B cell (primary cell): ENCODE measurements at regions not wholly inside any gene's neighbourhood (a gene's known extent, or its start where the extent isn't known, plus 50 kb on each side); places are given as distances from the start of the nearest gene placed in this dataset.

Experiments used
- ATAC-seq: fragments of 200-7000 bp; cut with Tn5 transposase; one replicate; pipeline ENCODE4 v1.10.0; 2021; ENCODE audit warnings: low read depth, mild to moderate bottlenecking, moderate number of reproducible peaks, moderate library complexity
- CTCF ChIA-PET: fragments of 350-600 bp; sonication (Branson Sonifier 250); formaldehyde crosslinking; loops from one replicate; lab custom pipeline; 2021; ENCODE audit warnings: antibody characterized with exemption, inconsistent platforms; lab: Charles Lee
- POLR2A ChIA-PET: fragments of 350-600 bp; sonication (Branson Sonifier 250); formaldehyde crosslinking; loops from one replicate; lab custom pipeline; 2021; ENCODE audit warnings: antibody characterized with exemption; lab: Charles Lee
- DNase-seq: peaks from one replicate; pipeline ENCODE4 v3.0.0; 2013
- H2AFZ ChIP-seq: 2 replicates; pipeline ENCODE4 v1.6.1; 2012; ENCODE audit warnings: mild to moderate bottlenecking, low read depth, low read length; ENCODE audit not compliant: insufficient read depth, poor library complexity, severe bottlenecking
- H3K27ac ChIP-seq, 2 donors: 1 replicate in 1 of 2; 2 replicates in 1 of 2; pipeline ENCODE4 v1.5.1; 2012 to 2013; ENCODE audit warnings: low read length in 2 of 2, mild to moderate bottlenecking in 2 of 2, moderate library complexity in 1 of 2
- H3K27me3 ChIP-seq, 4 experiments: fragments of 200-600 bp in 1 of 4; sonication (generic) in 1 of 4; replicated peaks in 1 of 4; 1 replicate in 2 of 4; 2 replicates in 2 of 4; pipeline versions ENCODE4 v1.6.1 to v1.7.0; 2013 to 2016; ENCODE audit warnings: low read length in 3 of 4, mild to moderate bottlenecking in 2 of 4, mixed read lengths in 1 of 4, moderate library complexity in 1 of 4; ENCODE audit not compliant: insufficient read depth in 4 of 4, control insufficient read depth in 3 of 4; ENCODE audit errors: control extremely low read depth in 1 of 4
- H3K36me3 ChIP-seq, 2 experiments: replicated peaks in 1 of 2; 1 replicate in 1 of 2; 2 replicates in 1 of 2; pipeline versions ENCODE4 v1.6.1 to v1.7.1; 2013; ENCODE audit warnings: low read length in 1 of 2; ENCODE audit not compliant: insufficient read depth in 2 of 2, control insufficient read depth in 1 of 2; ENCODE audit errors: control extremely low read depth in 1 of 2, extremely low read depth in 1 of 2
- H3K4me1 ChIP-seq, 2 donors: fragments of 200-600 bp in 1 of 2; sonication (generic) in 1 of 2; 1 replicate in 1 of 2; 2 replicates in 1 of 2; pipeline versions ENCODE4 v1.5.1 to v1.6.1; 2013 to 2017; ENCODE audit warnings: low read length in 2 of 2; ENCODE audit not compliant: control insufficient read depth in 2 of 2, insufficient read depth in 2 of 2
- H3K4me2 ChIP-seq: replicated peaks from 2 replicates; pipeline ENCODE3; 2012; ENCODE audit warnings: mild to moderate bottlenecking, low read depth, low read length; ENCODE audit not compliant: poor library complexity, severe bottlenecking
- H3K4me3 ChIP-seq, 5 experiments: fragments of 200-600 bp in 1 of 5; sonication (generic) in 1 of 5; 1 replicate in 3 of 5; 2 replicates in 2 of 5; pipeline versions ENCODE4 v1.5.1 to v1.7.0; 2011 to 2016; ENCODE audit warnings: low read length in 4 of 5, mild to moderate bottlenecking in 4 of 5, low read depth in 2 of 5, control low read depth in 1 of 5, moderate library complexity in 1 of 5; ENCODE audit not compliant: insufficient read depth in 1 of 5; ENCODE audit errors: control extremely low read depth in 1 of 5, extremely low read depth in 1 of 5
- H3K79me2 ChIP-seq: fragments of 200-600 bp; sonication (generic); one replicate; pipeline ENCODE4 v1.6.0; 2016; ENCODE audit warnings: low read length; ENCODE audit not compliant: control insufficient read depth, insufficient read depth
- H3K9ac ChIP-seq: fragments of 200-600 bp; sonication (generic); 2 replicates; pipeline ENCODE4 v1.6.1; 2017; ENCODE audit warnings: mild to moderate bottlenecking, low read length, moderate library complexity
- H3K9me3 ChIP-seq, 3 donors: one replicate each; pipeline versions ENCODE4 v1.6.1 to v1.7.1; 2013; ENCODE audit warnings: low read length in 2 of 3; ENCODE audit not compliant: control insufficient read depth in 2 of 3, insufficient read depth in 1 of 3; ENCODE audit errors: control extremely low read depth in 1 of 3
- H4K20me1 ChIP-seq: 2 replicates; pipeline ENCODE4 v1.6.0; 2012; ENCODE audit warnings: mild to moderate bottlenecking, low read length; ENCODE audit not compliant: insufficient read depth, control insufficient read depth, poor library complexity, severe bottlenecking
- H3K27ac Mint-ChIP-seq: one replicate; pipeline ENCODE4 v1.8.0; 2021; ENCODE audit warnings: mixed read lengths
- H3K27me3 Mint-ChIP-seq: one replicate; pipeline ENCODE4 v1.8.0; 2021; ENCODE audit warnings: mixed read lengths
- H3K4me1 Mint-ChIP-seq: one replicate; pipeline ENCODE4 v1.8.0; 2021; ENCODE audit warnings: mixed read lengths
- H3K4me3 Mint-ChIP-seq: one replicate; pipeline ENCODE4 v1.8.0; 2021; ENCODE audit warnings: mixed read lengths
- H3K9me3 Mint-ChIP-seq: one replicate; pipeline ENCODE4 v1.8.0; 2022; ENCODE audit warnings: mixed read lengths; ENCODE audit not compliant: insufficient read depth
- CTCF ChIP-seq: fragments of 200-600 bp; IDR thresholded peaks from one replicate; pipeline ENCODE4 v1.8.0; 2022; ENCODE audit warnings: antibody characterized with exemption, mild to moderate bottlenecking
- EZH2 ChIP-seq: IDR thresholded peaks from 2 replicates; pipeline ENCODE4 v1.6.1; 2012; ENCODE audit warnings: borderline replicate concordance, low read depth, mild to moderate bottlenecking, moderate library complexity, low read length; ENCODE audit not compliant: insufficient read depth, poor library complexity, severe bottlenecking
- whole genome bisulfite sequencing: methylation state at CpG from one replicate; pipeline ENCODE4 v1.1.5; 2013; ENCODE audit warnings: missing lambda C conversion rate; ENCODE audit not compliant: insufficient coverage; 5-methylcytosine and 5-hydroxymethylcytosine counted together
- intact Hi-C: fragments of 100-400 bp; cut with micrococcal nuclease; formaldehyde crosslinking; loops from one replicate; pipeline ENCODE4 v1.10.0; 2022

- Histone ChIP-seq H3K27ac (no peak overlapping the region), H3K9me3 (no peaks in the 10 kb centered on the region), H3K79me2 (no peaks in the 10 kb centered on the region), H3K9ac (no peak overlapping the region), H3K36me3 (no peaks in the 10 kb centered on the region), H2AFZ (no peak overlapping the region), H3K4me2 (no peak overlapping the region), H3K4me3 (no peak overlapping the region), H3K4me1 (peaks cover 0 to 1% of the 10 kb centered on the region in 2 donors), H3K27me3 (peaks cover 0 to 4% (median 0%) of the 10 kb centered on the region in 4 experiments), H4K20me1 (no peaks in the 10 kb centered on the region)
- Mint-ChIP-seq H3K9me3 (no peaks in the 10 kb centered on the region), H3K27ac (no peak overlapping the region), H3K4me1 (peaks cover 10% of the 10 kb centered on the region), H3K4me3 (no peak overlapping the region), H3K27me3 (peaks cover 5% of the 10 kb centered on the region)
- CTCF ChIA-PET = no interaction called here
- intact Hi-C loops = no loop called here
- WGBS = 62% methylated on average over 5 of the region's 6 CpGs
- TF ChIP-seq CTCF (no peak), EZH2 (no peak)
- POLR2A ChIA-PET = no interaction called here
- ATAC-seq (no peak), DNase-seq (no peak)
These were observed 332.9 kb downstream of the PCNX1 start for GRCh38 chr14:71240171-71240570.

GRCh38 chr14:71240866-71241520 is 333.7 kb downstream of the PCNX1 start:
- no peak overlapping the region for H3K27ac Mint-ChIP-seq
- H3K4me3 Mint-ChIP-seq = no peak overlapping the region
- Histone ChIP-seq H3K9ac (no peak overlapping the region), H2AFZ (no peak overlapping the region), H3K36me3 (no peaks in the 10 kb centered on the region), H3K4me2 (no peak overlapping the region), H3K4me3 (no peak overlapping the region), H3K79me2 (no peaks in the 10 kb centered on the region), H3K9me3 (peaks cover 0 to 3% (median 0%) of the 10 kb centered on the region in 3 donors), H3K27ac (no peak overlapping the region), H3K4me1 (peaks cover 6 to 10% of the 10 kb centered on the region in 2 donors), H3K27me3 (peaks cover 0 to 4% (median 0%) of the 10 kb centered on the region in 4 experiments), H4K20me1 (no peaks in the 10 kb centered on the region)
- intact Hi-C loops = no loop called here
- ChIA-PET CTCF (no interaction called here), POLR2A (no interaction called here)
- H3K4me1 Mint-ChIP-seq = peaks cover 14% of the 10 kb centered on the region
- TF ChIP-seq CTCF = no peak
- no peak for TF ChIP-seq EZH2
- ATAC-seq (no peak), DNase-seq (no peak)
- H3K27me3 Mint-ChIP-seq = peaks cover 5% of the 10 kb centered on the region
- H3K9me3 Mint-ChIP-seq = no peaks in the 10 kb centered on the region
